K562 (cell line): ENCODE measurements at regions not wholly inside any gene's neighbourhood (a gene's known extent, or its start where the extent isn't known, plus 50 kb on each side); places are given as distances from the start of the nearest gene placed in this dataset.

Experiments used
- ATAC-seq: fragments of 200-7000 bp; cut with Tn5 transposase; 3 replicates; pipeline ENCODE4 v1.9.1; 2020; ENCODE audit warnings: moderate library complexity
- BruUV-seq: library from RNA; stranded (reverse); fragments of 400-500 nt; replicated peaks from 2 replicates; lab custom pipeline; 2021; lab: Mats Ljungman, UMichigan
- CTCF ChIA-PET: fragments of 300-600 bp; formaldehyde crosslinking; extraction: SDS; loops from one replicate; lab custom pipeline; 2021; ENCODE audit warnings: low intra/inter-chr PET ratio; lab: Yijun Ruan, JAX
- POLR2A ChIA-PET: fragments of 300-600, 350-650 bp; sonication (Branson Sonifier 250); formaldehyde crosslinking; extraction: SDS; loops from one replicate; lab custom pipeline; 2021; ENCODE audit warnings: antibody characterized with exemption, inconsistent platforms; lab: Yijun Ruan, JAX
- DNase-seq, 4 experiments: peaks; one replicate each; pipeline versions ENCODE4 v3.0.0 to v3.0.0-alpha.2; 2011 to 2018; ENCODE audit warnings: low spot score in 3 of 4, mixed read lengths in 3 of 4; ENCODE audit errors: extremely low read depth in 1 of 4
- FAIRE-seq: peaks from 2 replicates; lab custom pipeline; 2011; peaks lifted over from hg19 to GRCh38; lab: Jason Lieb, UNC
- H2AFZ ChIP-seq: 2 replicates; pipeline ENCODE4 v1.6.0; 2011; ENCODE audit warnings: low read depth, low read length, control low read depth, inconsistent platforms
- H3K27ac ChIP-seq: fragments of 200-600 bp; 3 replicates; pipeline ENCODE4 v1.8.0; 2011; ENCODE audit warnings: low read depth, mild to moderate bottlenecking, control low read depth, inconsistent platforms, low read length, moderate library complexity, mixed read lengths; ENCODE audit errors: extremely low read depth
- H3K27me3 ChIP-seq, 2 experiments: fragments of 300-600 bp in 1 of 2; 2 replicates in 1 of 2; 3 replicates in 1 of 2; pipeline versions ENCODE4 v1.6.0 to v1.8.0; 2011; ENCODE audit warnings: inconsistent platforms in 2 of 2, low read length in 2 of 2, mild to moderate bottlenecking in 1 of 2, mixed read lengths in 1 of 2, moderate library complexity in 1 of 2; ENCODE audit not compliant: control insufficient read depth in 2 of 2, insufficient read depth in 2 of 2
- H3K36me3 ChIP-seq: fragments of 300-600 bp; 3 replicates; pipeline ENCODE4 v1.8.0; 2011; ENCODE audit warnings: mild to moderate bottlenecking, low read length, inconsistent platforms; ENCODE audit not compliant: control insufficient read depth, insufficient read depth
- H3K4me1 ChIP-seq, 2 experiments: fragments of 200-600 bp in 1 of 2; replicated peaks in 1 of 2; 2 replicates in 1 of 2; 3 replicates in 1 of 2; pipeline versions ENCODE4 v1.5.1 to v1.8.0; 2011; ENCODE audit warnings: inconsistent platforms in 2 of 2, low read length in 2 of 2, mild to moderate bottlenecking in 1 of 2, mixed read lengths in 1 of 2, moderate library complexity in 1 of 2; ENCODE audit not compliant: control insufficient read depth in 2 of 2, insufficient read depth in 2 of 2
- H3K4me2 ChIP-seq: 2 replicates; pipeline ENCODE4 v1.6.1; 2011; ENCODE audit warnings: low read length, control low read depth, inconsistent platforms, mixed read lengths; ENCODE audit not compliant: insufficient read depth
- H3K4me3 ChIP-seq: fragments of 200-600 bp; sonication (generic), shearing (Covaris generic); 2 replicates; pipeline ENCODE4 v1.5.1; 2016; ENCODE audit warnings: control low read depth, inconsistent platforms
- H3K79me2 ChIP-seq: fragments of 200-600 bp; 3 replicates; pipeline ENCODE4 v1.8.0; 2011; ENCODE audit warnings: low read length, inconsistent platforms; ENCODE audit not compliant: control insufficient read depth, insufficient read depth
- H3K9ac ChIP-seq, 2 experiments: 2 replicates each; pipeline versions ENCODE4 v1.6.0 to v1.6.1; 2011; ENCODE audit warnings: low read depth in 2 of 2, low read length in 2 of 2, control low read depth in 1 of 2, inconsistent platforms in 1 of 2, mild to moderate bottlenecking in 1 of 2, mixed read lengths in 1 of 2; ENCODE audit not compliant: insufficient read depth in 1 of 2
- H3K9me1 ChIP-seq: one replicate; pipeline ENCODE4 v1.6.0; 2011; ENCODE audit warnings: inconsistent platforms, mild to moderate bottlenecking, low read length, moderate library complexity; ENCODE audit not compliant: control insufficient read depth, insufficient read depth
- H3K9me3 ChIP-seq: replicated peaks from 2 replicates; pipeline ENCODE4 v1.5.1; 2011; ENCODE audit warnings: low read depth, low read length, inconsistent platforms; ENCODE audit not compliant: control insufficient read depth, insufficient read depth
- H4K20me1 ChIP-seq: replicated peaks from 2 replicates; pipeline ENCODE4 v1.6.1; 2011; ENCODE audit warnings: low read length, inconsistent platforms, mixed read lengths; ENCODE audit not compliant: control insufficient read depth, insufficient read depth
- C11orf30 ChIP-seq: fragments of 450-650 bp; IDR thresholded peaks from 2 replicates; pipeline ENCODE4 v1.6.1; 2016; ENCODE audit warnings: low read depth, mild to moderate bottlenecking
- CTBP1 ChIP-seq: fragments of 450-650 bp; IDR thresholded peaks from 2 replicates; pipeline ENCODE4 v1.6.1; 2016; ENCODE audit warnings: borderline replicate concordance
- FIP1L1 ChIP-seq: fragments of 200-400 bp; formaldehyde crosslinking; IDR thresholded peaks from 2 replicates; pipeline ENCODE4 v1.6.1; 2018; ENCODE audit warnings: mild to moderate bottlenecking, low read depth, low read length; ENCODE audit not compliant: poor library complexity, severe bottlenecking
- FOXK1 ChIP-seq: sonication (generic); formaldehyde crosslinking; IDR thresholded peaks from 2 replicates; pipeline ENCODE4 v1.8.0; 2022; ENCODE audit warnings: missing genetic modification reagents, mild to moderate bottlenecking, borderline replicate concordance
- KLF16 ChIP-seq: IDR thresholded peaks from 2 replicates; pipeline ENCODE4 v1.6.1; 2016; ENCODE audit warnings: antibody characterized with exemption
- MAFG ChIP-seq: fragments of 450-650 bp; conservative IDR thresholded peaks from 2 replicates; pipeline ENCODE4 v1.6.1; 2016; ENCODE audit warnings: missing genetic modification characterization, missing compliant biosample characterization
- TEAD4 ChIP-seq, 2 experiments: sonication (generic) in 1 of 2; formaldehyde crosslinking in 1 of 2; IDR thresholded peaks; 2 replicates each; pipeline versions ENCODE4 v1.6.1 to v1.8.0; 2012 to 2022; ENCODE audit warnings: borderline replicate concordance in 1 of 2, inconsistent platforms in 1 of 2, low read length in 1 of 2, mild to moderate bottlenecking in 1 of 2, missing genetic modification reagents in 1 of 2
- TGIF2 ChIP-seq: sonication (generic); formaldehyde crosslinking; IDR thresholded peaks from 2 replicates; pipeline ENCODE4 v1.8.1; 2022; ENCODE audit warnings: mild to moderate bottlenecking, missing genetic modification reagents, moderate library complexity
- ZFP36 ChIP-seq: fragments of 150-350 bp; IDR thresholded peaks from 2 replicates; pipeline ENCODE4 v1.6.1; 2018; ENCODE audit warnings: low read length, low read depth; ENCODE audit not compliant: partially characterized antibody
- ZFX ChIP-seq: sonication (generic); formaldehyde crosslinking; IDR thresholded peaks from 2 replicates; pipeline ENCODE4 v1.8.0; 2022; ENCODE audit warnings: mild to moderate bottlenecking, missing genetic modification reagents, moderate library complexity
- WGBS: fragments of 100-300 bp; shearing (Covaris generic); methylation state at CpG from one replicate; pipeline ENCODE4 v1.1.6; 2016; ENCODE audit warnings: low coverage, mixed read lengths; ENCODE audit not compliant: insufficient coverage; ENCODE audit errors: missing lambda C conversion rate; 5-methylcytosine and 5-hydroxymethylcytosine counted together
- in situ Hi-C: fragments of 300-500 bp; cut with MboI; formaldehyde crosslinking; loops from 4 replicates; pipeline ENCODE4 v1.15.0; 2018; ENCODE audit warnings: inconsistent platforms, mixed read lengths
- intact Hi-C: fragments of 100-400 bp; cut with micrococcal nuclease; formaldehyde crosslinking; loops from 2 replicates; pipeline ENCODE4 v1.14.2; 2022
- TF ChIP-seq, protein P1 (sequence below): fragments of 250-450 bp; sonication (Bioruptor Pico); IDR thresholded peaks from 2 replicates; pipeline ENCODE4 v1.4.0; 2020; ENCODE audit warnings: mild to moderate bottlenecking
- TF ChIP-seq, protein P2 (sequence below): sonication (generic); formaldehyde crosslinking; IDR thresholded peaks from 2 replicates; pipeline ENCODE4 v1.8.0; 2022; ENCODE audit warnings: missing genetic modification reagents, mild to moderate bottlenecking, borderline replicate concordance

DNA sequence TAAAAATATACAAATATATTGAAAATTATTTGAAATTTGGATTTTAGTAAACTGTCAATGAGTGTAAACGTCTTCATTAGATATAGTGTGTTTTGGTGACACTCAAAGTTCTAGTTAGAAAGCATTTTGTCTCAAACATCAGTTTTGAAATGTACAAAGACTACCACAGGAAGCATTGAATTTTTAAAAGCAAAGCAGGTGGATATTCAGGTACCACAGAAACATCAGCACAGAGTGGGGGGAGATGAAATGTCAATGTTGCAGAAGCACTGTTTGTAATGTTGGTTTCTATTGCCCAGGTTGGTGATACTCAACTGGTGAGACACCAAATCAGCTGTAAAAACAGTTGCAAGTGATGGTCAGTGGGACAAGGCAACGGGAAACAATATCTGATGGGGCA is 136.5 kb upstream of the ITGA4 start:
- Histone ChIP-seq H3K36me3 (no peaks in the 10 kb centered on the region), H3K27me3 (no peaks in the 10 kb centered on the region), H3K9ac (no peak overlapping the region), H3K27ac (no peak overlapping the region), H3K4me1 (no peaks in the 10 kb centered on the region), H3K4me2 (no peak overlapping the region), H3K9me1 (no peaks in the 10 kb centered on the region), H3K9me3 (no peaks in the 10 kb centered on the region), H4K20me1 (no peaks in the 10 kb centered on the region), H3K79me2 (no peaks in the 10 kb centered on the region), H3K4me3 (no peak overlapping the region), H2AFZ (no peak overlapping the region)
- intact Hi-C loops (no loop called here), in situ Hi-C loops (no loop called here)
- no TSS peak for BruUV-seq
- FAIRE-seq: no peak
- no peak for DNase-seq
- ChIA-PET CTCF (no interaction called here), POLR2A (no interaction called here)
- 0% methylated on average over 2 of the region's 2 CpGs for WGBS
- ATAC-seq: no peak
- TF ChIP-seq KLF16: no peak
- TF ChIP-seq ZFX: no peak
- TF ChIP-seq, protein P1, sequence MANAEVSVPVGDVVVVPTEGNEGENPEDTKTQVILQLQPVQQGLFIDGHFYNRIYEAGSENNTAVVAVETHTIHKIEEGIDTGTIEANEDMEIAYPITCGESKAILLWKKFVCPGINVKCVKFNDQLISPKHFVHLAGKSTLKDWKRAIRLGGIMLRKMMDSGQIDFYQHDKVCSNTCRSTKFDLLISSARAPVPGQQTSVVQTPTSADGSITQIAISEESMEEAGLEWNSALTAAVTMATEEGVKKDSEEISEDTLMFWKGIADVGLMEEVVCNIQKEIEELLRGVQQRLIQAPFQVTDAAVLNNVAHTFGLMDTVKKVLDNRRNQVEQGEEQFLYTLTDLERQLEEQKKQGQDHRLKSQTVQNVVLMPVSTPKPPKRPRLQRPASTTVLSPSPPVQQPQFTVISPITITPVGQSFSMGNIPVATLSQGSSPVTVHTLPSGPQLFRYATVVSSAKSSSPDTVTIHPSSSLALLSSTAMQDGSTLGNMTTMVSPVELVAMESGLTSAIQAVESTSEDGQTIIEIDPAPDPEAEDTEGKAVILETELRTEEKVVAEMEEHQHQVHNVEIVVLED (CRISPR knock-in tag): no peak
- no peak for TF ChIP-seq CTBP1
- TF ChIP-seq TEAD4 (IDR thresholded peaks at IDR 0.05; ENCODE audit: low read length): no peak
- TF ChIP-seq TEAD4 (CRISPR knock-in tag; IDR thresholded peaks at IDR 0.05; ENCODE audit: borderline replicate concordance): no peak

DNA sequence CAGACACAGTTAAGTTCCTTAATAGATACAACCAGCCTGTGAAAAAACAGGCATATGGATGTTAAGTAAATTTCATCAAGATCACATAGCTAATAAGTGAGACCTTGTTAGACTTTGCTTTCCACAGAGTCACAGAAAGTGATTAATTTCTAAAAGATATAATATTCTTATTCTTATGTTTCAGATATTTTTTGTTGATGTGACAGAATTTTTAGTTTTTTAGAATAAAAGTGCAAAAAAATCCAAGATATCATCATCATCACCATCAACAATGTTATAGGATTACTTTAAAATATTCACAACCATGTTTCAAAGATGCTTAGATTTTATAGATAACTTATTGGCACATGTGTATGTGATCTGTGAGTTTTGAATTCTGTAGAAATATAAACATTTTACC is 132.3 kb upstream of the ITGA4 start:
- Histone ChIP-seq H3K27me3 (no peaks in the 10 kb centered on the region), H3K79me2 (no peaks in the 10 kb centered on the region), H3K9ac (no peak overlapping the region), H3K4me1 (no peaks in the 10 kb centered on the region), H3K36me3 (no peaks in the 10 kb centered on the region), H3K9me1 (no peaks in the 10 kb centered on the region), H4K20me1 (no peaks in the 10 kb centered on the region), H2AFZ (no peak overlapping the region), H3K27ac (no peak overlapping the region), H3K9me3 (no peaks in the 10 kb centered on the region), H3K4me2 (no peak overlapping the region), H3K4me3 (no peak overlapping the region)
- ATAC-seq: no peak
- FAIRE-seq: no peak
- ChIA-PET CTCF (no interaction called here), POLR2A (no interaction called here)
- in situ Hi-C loops (no loop called here), intact Hi-C loops (no loop called here)
- DNase-seq: no peak
- no TSS peak for BruUV-seq
- TF ChIP-seq ZFP36: no peak
- TF ChIP-seq MAFG (tag): 0 out of 2 replicates have a peak, but pooled peaks have one; percentile 9
- no peak for TF ChIP-seq FOXK1 (CRISPR knock-in tag)
- TF ChIP-seq, protein P2, sequence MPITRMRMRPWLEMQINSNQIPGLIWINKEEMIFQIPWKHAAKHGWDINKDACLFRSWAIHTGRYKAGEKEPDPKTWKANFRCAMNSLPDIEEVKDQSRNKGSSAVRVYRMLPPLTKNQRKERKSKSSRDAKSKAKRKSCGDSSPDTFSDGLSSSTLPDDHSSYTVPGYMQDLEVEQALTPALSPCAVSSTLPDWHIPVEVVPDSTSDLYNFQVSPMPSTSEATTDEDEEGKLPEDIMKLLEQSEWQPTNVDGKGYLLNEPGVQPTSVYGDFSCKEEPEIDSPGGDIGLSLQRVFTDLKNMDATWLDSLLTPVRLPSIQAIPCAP (CRISPR knock-in tag): no peak
- TF ChIP-seq C11orf30: peak; percentile 41; the same call in 1 of the 2 replicates
- no peak for TF ChIP-seq TGIF2 (CRISPR knock-in tag)
- TF ChIP-seq FIP1L1: no peak
